Activated CD4-positive, alpha-beta T cell treated with anti-CD3 and anti-CD28 coated beads, Interleukin-2, amount 50 U/mL, for 24 hours (primary cell): ENCODE measurements at regions not wholly inside any gene's neighbourhood (a gene's known extent, or its start where the extent isn't known, plus 50 kb on each side); places are given as distances from the start of the nearest gene placed in this dataset.
"Not testable (repeated sequence)": the region's sequence is repeated elsewhere in the genome, so short reads cannot be mapped to it uniquely, and the experiment has no call there.

ENCODE experiments used
- DNase-seq, 2 donors: peaks; one replicate each; pipeline ENCODE4 v3.0.0-alpha.2; 2020; ENCODE audit warnings: low read depth in 1 of 2, low spot score in 1 of 2

DNA sequence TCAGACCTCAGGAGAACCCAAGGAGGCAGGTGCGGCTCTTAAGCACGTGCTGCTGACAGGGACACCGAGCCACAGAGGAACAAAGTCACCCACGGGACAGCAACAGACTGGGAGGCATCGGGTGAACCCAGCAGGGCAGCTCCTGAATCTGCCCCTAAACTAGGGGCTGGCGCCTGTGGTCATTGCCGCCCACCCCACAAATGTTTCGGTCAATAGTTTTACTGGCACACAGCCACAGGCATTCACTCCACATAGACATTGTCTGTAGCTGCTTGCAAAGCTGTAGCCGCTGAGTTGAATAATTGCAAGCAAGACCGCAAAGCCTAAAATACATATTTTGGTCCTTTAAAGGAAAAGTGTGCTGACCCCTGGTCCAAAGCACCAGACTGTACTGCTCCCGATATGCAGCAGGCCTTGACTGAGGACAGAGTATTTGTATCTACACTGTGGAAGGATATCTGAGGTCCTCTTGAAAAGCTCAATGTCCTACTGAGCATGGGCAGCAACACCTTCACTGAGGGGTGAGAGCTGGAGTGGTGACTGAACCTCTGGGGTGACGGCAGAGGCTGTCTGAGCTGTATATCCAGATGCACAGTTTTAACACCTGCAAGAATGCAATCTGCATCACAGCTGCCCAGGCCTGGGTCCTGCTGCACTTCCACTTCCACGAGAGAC is 310.3 kb downstream of the THBS2 start:
- no peak for DNase-seq

DNA sequence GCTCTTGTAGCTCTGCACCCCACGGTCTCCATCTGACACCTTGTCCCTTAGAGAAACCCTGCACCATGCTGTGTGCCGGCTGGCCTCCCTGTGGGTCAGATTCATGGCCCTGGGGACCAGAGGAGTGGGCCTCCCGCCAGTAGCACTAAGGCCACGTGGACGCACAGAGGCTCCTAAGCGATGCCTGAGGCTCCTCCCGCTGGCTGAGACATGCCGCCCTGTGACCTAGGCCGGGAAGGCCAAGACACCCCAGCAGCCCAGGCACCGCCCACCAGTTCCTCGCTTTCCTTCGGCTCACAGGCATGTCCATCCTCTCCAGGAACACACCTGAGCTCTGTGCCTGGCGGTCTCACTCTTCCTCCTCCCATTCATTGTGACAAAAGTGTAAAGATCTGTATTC is 311.0 kb downstream of the THBS2 start:
- DNase-seq = no peak

DNA sequence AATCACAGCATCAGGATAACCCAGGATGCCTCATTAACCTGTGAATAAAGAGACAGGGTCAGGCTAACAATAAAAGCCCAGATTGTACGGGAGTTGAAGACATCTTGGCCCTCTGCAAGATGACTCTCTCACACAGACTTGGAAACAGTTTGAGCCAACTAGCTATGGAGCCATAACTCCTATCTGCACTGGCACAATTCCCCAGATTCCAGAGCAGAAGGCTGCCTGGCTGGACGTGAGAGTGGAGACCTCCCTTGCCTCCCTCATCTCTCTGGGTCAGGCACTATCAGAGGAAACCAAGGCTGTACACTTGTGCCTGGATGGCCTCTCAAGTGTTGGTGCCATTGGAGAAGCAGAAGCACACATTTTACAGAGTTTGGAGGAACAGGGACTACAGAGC is 312.6 kb downstream of the THBS2 start:
- no peak for DNase-seq

DNA sequence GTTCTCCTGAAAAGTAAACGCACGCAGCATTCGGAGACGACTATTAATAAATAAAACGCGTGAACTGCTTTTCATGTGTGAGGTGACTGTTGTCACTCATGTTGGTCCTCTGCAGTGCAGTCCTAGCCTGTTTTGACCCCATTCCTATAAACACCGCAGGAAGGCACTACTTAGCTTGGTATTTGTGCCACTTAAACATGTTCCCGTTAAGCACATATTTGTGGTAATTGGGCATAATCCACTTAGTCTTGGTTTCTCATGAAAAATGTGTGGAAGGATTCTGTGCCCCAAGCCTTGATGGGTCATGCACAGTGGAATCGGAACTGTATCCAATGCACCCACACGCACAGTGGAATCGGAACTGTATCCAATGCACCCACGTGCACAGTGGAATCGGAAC is 313.9 kb downstream of the THBS2 start:
- DNase-seq = no peak

DNA sequence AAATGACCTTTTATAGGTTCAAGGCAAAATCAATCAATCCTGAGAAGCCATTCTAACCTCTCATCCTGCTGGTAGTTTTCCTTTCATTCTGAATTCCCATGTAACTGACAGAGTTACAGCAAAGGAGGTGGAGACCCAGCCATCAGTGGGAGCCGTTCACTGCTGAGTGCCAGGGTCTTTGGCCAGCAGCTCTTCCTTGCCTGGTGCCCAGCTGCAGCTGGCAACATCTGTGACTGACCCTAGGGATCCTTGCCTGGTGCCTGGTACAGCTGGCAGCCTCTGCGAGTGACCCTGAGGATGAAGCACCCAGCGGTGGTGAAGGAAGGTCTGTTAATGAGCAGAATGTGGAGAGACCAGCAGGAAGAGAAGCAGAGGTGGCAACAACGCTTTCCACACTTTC is 314.6 kb downstream of the THBS2 start:
- DNase-seq = no peak

DNA sequence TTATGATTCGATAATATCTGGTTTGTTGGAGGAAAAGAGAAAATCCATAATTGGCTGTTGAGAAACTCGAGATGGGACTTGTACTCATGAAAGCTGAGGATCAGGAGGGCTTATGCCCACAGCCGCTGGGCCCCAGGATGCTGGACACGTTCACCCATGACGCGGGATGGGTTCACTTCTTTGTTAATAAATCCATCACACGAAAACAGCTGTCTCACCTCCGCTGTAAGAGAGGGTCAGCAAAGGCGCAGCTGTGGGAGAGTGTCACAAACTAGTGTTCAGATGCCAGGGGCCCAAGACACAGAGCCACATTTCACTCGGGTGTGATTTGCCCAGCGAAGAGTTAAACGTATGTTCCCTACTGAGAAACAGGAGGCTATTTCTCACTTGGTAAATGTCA is 315.1 kb downstream of the THBS2 start:
- no peak for DNase-seq

DNA sequence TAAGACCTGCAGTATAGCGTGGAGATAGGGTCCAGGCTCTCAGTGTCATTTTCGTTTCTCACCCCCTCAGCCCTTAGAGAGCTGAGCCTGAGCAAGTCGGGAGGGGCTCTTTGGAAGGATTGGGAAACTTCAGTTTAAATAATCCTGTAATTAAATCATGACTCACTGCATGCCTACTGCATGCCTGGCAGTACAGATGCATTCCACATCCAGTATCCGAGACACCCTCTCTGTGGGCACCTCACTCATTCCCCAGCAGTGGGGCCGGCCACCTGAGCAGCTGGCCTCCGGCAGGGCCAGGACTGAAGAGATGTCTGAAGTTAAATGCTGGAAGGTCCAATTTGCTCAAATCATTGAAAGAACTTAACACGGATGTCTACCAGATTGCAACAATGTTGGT is 316.6 kb downstream of the THBS2 start:
- no peak for DNase-seq

DNA sequence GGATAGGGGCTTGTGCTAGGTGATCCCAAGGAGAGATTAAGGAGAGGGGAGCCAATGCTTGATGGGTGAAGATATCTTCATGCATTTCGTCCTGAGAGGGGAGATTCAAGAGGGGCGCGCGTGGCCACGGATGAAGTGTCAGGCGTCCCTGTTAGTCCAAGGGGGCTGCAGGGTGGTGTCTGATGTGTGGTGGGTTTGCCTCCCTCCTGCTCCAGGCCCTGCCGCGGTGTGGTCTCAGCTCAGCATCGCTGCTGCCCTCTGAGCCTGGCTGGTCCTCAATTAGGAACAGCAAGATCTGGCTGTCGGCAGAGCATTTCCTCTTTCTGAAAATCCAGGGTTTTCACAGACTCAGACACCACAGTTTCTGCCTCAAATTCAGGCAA is 318.0 kb downstream of the THBS2 start:
- DNase-seq = no peak

DNA sequence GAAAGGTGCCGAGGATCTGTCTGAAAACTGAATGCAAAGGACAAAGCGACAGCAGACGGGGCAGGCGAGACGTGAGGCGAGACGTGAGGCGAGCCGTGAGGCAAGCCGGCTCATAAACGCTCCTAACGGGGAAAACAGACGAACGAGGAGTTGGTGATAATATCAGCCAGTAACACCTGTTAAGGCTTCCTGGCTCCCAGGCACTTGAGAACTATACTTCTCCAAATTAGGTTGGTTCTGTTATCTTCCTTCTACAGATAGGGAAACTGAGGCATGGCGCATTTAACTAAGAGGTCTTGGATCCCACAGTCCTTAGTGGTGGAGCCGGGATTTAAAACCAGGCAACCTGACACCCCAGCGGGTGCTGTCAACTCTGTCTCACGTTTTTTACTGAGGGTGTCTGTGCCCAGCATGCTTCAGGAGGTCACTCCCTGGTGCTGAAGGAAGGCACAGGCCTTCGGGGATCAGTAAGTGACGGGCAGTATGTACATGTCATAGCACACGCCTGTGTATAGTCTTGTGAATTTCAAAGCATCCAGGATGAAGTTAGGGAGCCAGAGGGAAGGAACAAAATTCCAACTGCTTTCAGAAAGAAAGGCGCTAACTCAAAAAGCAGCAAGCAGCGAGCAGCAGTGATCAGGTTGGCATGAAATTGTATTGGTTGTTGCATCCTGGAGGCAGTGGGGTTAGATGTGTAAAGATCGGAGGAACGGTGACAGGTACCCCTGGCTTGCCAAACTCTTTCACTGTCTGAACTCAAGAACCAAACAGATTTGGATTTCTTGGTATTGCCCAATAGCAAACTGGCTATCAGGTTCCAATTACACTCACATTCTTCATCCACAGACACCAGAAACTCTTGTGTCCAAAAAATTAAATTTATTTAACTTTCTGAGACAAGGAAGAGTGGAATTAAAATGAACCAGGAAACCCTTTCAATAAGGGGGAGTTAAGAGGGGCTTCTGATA is 318.7 kb downstream of the THBS2 start:
- DNase-seq = no peak

DNA sequence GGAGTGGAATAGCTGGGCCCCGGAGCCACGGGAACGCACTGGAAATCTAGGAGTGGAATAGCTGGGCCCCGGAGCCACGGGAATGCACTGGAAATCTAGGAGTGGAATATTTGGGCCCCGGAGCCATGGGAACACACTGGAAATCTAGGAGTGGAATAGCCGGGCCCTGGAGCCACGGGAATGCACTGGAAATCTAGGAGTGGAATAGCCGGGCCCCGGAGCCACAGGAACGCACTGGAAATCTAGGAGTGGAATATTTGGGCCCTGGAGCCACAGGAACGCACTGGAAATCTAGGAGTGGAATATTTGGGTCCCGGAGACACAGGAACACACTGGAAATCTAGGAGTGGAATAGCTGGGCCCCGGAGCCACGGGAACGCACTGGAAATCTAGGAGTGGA is 321.5 kb downstream of the THBS2 start:
- DNase-seq = not testable (repeated sequence)

DNA sequence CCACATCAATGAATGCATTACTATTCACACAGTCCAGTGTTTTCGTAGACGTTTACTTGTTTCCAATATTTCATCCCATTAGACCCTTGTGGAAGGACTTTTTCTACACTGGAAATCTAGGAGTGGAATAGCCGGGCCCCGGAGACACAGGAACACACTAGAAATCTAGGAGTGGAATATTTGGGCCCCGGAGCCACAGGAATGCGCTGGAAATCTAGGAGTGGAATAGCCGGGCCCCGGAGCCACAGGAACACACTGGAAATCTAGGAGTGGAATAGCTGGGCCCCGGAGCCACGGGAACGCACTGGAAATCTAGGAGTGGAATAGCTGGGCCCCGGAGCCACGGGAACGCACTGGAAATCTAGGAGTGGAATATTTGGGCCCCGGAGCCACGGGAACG is 322.6 kb downstream of the THBS2 start:
- DNase-seq = not testable (repeated sequence)

DNA sequence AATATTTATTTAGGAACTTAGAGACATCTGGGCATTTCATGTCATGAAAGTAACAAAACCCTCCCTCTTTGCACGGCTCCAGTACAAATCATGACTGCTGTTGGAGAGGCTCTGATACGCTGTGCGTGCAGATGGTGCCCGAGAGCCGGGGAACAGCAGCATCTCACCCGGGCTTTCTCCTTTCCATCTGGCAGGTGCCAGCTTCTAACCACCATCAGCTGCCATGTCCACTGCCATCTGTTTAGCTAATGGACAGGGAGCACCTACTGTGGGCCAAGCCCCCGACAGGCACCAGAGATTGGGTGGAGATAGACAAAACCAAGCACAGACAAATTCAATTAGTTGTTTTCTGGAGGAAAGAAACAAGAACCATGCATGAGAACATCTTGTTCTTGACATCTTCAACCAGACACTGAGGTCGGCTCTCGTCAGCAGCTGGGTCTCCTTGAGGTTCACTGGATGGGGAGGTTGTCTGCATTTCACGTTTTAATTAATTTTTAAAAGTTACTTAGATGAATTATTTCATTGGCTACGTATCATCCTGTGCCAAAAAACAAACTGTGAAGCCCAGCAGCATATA is 323.7 kb downstream of the THBS2 start:
- no peak for DNase-seq

DNA sequence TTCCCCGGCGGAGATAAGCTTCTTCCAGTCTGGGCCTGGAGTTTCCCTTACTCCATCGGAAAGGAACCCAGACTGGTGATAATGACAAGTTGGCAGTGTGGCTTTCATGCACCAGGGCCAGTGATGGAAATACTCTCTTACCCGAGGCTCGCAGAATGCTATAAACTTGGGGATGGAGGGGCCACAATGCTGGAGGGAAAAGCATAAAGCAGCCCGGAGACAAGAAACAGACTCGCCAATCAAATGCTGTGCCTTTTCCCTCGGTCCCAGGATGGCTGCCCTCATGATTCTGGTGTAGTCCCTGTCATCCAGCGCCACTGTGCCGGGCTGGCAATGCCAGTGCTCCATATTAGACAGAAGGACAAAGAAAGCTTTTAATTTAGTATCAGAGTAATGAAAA is 325.6 kb downstream of the THBS2 start:
- no peak for DNase-seq

DNA sequence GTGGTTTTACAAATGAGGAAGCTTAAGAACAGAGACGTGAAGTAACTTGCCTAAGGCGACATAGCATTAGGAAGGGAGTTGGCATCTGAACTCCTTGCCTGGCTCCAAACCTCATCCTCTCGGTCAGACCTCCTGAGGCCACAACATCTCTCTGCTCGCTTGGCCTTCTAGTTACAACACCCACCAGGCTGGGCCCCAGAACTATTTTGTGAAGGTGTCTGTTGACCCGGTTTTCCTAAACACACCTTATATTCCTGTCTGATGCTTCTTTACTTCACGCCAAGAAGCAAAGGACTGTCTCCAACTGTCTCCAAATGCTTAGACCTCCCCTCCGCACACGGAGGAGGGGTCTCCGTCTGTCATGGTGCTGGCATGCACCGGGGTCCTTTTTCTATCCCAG is 326.6 kb downstream of the THBS2 start:
- DNase-seq = no peak

DNA sequence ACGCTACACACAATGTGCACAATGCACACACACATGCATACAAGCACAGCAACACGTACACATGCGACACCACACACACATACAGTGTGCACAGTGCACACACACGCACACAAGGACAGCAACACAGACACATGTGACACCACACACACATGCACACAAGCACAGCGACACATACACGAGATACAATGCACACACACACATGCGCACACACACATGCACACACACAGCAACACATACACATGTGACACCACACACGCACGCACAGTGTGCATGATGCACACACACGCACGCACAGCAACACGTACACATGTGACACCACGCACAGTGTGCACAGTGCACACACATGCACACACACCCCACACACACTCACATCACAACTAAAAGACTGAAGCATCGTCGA is 327.3 kb downstream of the THBS2 start:
- DNase-seq = no peak

DNA sequence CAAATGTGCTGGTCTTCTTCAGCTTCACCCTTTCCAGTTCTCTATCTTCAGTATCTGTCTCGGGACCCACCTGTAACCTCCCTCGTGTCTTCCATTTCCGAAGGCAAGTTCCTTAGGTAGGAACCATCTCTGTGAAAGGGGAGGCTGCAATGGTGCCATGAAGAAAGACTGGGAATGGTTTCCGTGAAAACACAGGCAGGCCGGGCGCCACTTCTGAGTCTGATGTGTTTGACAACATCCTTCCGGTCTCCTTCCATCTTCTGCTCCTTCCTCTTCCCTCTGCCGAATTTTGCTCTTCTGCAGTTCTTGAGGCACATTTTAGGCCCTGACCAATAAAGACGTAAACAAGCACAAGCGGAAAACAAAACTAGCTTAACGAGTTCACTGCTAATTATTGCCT is 328.0 kb downstream of the THBS2 start:
- no peak for DNase-seq

DNA sequence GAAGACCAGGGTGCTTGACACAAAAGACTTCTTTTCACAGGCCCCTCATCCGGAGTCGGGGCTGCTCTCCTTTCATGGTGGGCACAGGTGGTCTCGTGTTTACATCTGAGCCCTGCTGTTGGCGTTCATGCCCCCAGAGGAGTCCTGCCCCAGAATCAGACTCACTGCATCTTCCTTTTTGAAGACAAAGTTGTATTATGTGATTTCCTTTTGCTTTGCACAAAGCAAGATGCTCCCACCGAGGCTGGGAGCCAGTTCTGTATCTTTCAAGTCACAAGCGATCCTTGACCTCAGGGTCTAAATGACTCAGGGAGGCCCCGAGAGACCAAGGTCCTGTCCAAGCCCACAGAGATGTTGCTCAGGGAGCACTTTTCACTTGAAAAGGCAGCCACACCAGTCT is 330.5 kb downstream of the THBS2 start:
- DNase-seq = no peak

DNA sequence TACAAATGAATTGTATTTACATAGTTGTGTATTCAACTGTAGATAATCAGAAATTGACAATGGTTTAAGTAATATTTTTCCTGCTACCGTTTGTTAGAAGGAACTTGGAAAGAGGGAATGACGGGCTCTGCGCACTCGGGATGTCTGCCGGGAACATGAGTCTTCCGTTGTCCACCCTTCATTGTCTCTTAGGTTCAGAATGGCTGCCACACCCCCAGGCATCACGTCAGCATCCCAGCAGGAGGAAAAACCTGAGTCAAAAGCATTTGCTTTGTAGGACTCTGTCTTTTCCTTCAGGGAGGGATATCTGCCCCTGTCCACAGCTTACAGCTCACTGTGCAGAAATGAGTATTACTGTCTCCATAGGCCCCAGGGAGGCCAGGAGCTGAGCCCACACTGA is 331.2 kb downstream of the THBS2 start:
- DNase-seq = no peak

DNA sequence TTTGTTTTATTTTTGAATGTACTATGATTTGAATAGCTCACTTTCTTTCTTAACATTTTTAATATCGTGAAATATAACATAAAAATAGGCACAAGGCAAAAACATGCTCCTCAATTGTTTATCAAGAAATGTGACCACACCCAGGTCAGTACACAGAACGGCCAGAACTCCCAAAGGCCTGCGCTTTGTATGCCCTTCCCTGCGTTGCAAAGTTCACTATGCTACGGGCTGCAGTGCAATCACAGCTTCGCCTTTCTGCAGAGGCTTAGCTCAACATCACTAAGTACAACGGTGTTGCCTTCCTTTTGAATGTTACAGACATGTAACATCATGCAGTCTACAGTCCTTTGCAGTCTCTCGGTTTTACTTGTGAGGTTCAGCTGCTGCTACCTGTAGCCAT is 333.4 kb downstream of the THBS2 start:
- no peak for DNase-seq

DNA sequence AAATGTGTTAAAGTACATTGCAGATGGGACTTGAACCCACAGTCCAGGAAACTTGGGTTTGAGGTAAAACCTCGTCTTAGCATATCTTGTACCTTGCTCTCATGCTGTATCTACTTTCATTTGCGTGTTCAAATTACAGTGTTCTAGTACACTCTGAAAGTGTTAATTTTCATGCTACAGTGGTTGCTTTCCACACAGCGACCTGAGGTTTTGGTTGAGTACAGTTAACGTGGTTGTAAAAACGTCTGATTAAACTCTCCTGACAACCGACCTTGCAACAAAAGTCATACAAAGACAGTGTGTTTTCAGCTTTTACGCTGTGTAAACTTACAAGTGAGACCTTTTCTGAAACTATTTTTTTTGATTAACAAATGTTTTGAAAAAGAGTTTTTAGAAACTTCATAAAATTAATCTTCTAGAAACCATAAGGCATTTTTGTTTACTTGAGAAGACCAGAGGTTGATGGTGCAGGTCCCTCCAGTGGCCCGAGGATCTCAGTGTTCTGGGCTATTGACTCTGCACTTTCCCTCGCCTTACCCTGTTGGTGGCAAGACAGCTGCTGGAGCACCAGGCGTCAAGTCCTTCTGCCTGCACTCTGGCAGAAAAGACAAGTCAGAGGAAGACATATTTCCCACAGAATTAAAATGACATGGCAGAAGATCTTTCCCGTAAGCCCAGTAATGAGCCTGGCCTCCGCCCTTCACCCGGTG is 334.0 kb downstream of the THBS2 start:
- DNase-seq = no peak

DNA sequence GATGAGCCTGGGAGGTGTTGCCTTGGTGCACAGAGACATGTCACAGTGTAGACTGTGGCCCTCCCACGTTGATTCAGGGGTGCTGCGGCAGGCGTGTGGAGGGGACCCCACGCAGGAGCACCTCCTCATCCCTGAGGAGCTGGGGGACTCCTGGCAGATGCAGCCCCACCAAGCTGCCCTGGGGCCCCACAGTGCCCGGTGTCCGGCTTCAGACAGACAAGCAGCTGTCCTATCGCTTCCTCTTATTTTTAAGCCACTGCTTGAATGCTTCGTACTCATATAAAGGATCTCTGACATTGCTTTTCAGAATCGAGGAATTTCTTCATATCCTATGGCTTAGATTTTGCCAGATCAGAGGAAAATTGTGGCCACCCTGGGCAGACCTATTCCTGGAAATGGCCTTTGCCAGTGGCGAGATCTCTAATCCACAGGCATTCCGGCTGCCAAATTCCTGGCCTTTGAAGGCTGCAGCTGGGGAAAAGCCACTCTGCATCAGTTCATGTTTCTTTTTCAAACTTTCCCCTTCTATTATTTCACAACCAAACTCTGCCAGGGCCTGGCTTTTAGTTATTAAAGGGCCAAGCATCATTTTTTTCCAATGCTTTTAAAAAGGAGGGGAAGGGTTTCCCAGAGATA is 337.0 kb downstream of the THBS2 start:
- DNase-seq = no peak
